NCI-H2029 treated with DMSO at 0.1 percent for 48 hours (cell line): ENCODE measurements at regions not wholly inside any gene's neighbourhood (a gene's known extent, or its start where the extent isn't known, plus 50 kb on each side); places are given as distances from the start of the nearest gene placed in this dataset.

Experiments used
- DNase-seq: peaks from one replicate; lab custom pipeline; 2025; lab: John Stamatoyannopoulos, UW

DNA sequence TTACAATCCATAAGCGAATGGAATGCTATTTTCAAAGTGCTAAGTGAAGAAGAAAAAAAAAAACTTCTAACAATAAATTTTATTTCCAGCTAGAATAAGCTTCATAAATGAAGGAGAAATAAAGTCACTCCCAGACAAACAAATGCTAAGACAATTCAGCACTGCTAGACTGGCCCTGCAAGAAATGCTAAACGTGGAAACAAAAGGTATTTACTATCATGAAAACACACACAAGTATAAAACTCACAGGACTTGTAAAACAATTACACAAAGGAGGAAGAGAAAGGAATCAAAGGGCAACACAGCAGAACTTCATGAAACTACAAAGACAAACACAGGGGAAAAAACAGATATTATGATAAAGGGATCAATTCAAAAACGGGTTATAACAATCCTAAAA is 85.8 kb upstream of the NELL2 start:
- DNase-seq, result no peak

DNA sequence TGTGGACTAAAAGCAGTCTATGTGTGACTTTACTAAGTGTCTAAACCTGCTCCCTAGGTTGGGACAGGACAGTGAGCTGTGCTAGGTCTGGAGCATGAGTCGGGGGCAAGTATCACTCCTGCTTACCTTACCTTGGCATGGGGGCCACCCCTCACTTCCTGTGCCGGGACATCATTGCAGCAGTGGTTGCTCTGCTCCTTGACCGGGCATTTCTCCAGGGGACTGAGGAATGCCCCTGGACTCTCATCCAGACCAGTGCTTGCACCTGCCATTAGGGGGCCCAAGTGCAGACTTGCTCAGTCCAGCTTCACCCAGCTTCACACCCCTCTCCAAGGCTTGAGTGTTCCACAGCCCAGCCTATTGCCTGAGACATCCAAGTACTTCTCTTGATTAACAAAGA is 84.7 kb upstream of the NELL2 start:
- no peak for DNase-seq

- no peak for DNase-seq
Measured at GRCh38 chr12:44960423-44960822, 84.3 kb upstream of the NELL2 start.

GRCh38 chr12:44947163-44947562 is 71.0 kb upstream of the NELL2 start:
- DNase-seq, result no peak

- no peak for DNase-seq
Measured at GRCh38 chr12:44942714-44943113, 66.6 kb upstream of the NELL2 start.

DNA sequence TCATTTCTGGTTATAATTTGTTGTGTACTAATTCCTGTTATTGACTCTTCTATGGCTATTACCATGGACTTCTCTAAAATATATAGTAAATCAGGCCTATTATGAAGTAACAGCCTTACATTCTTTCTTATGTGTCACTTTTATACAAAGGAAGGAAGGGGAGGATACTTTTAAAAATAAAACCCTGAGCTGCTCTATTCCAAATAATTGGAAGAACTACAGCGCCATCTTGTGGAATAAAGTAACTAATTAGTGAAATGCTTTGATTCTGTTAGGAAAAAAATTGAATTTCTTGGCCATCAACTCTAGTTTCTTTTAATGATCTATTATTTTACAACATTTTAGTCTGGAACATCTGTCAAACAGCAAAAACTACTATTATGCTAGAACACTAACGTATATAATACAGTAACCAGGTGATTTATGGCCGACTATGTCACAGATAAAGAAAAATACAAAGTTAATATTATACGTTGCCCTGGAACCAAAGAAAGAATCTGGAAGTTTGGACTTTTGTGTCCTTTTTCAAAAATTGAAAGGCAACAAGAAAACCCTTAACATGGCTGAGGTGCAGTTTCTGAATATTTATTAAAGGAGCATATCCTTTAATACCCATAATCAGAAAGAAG is 55.0 kb upstream of the NELL2 start:
- DNase-seq, result peak; percentile 34

DNA sequence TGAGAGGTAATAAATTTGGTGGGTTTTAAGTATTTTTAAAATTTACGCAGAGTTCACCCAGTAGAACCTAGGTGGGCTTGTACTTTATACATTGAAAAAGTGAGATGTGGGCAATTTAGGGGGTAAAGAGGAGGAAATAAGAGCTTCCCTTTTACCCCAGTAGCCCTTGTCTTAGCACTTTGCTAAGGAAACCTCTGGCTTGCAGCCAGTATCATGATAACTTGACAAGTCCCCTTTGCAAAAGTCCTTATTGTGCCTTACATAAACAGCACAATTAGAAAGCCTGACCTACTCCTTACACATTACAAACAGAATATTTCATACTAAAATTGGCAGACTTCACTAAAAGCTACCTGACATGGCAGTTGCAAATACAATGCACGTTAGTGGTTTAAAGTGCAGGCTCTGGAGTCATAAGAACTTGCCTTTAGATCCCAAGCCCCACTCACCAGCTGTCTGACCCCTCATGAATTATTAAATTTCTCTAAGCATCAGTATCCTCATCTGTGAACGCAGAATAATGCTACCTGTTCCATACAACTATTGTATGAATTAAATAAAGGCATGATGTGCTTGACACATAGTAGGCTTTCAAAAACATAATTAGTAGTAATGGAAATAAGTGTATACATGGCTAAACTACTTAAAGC is 53.2 kb upstream of the NELL2 start:
- DNase-seq, result no peak
